Neural cell (in vitro differentiated cells): ENCODE measurements at regions not wholly inside any gene's neighbourhood (a gene's known extent, or its start where the extent isn't known, plus 50 kb on each side); places are given as distances from the start of the nearest gene placed in this dataset.

Experiments
- H2AFZ ChIP-seq: fragments of 200-600, 300-800 bp; sonication (generic), shearing (Covaris generic); 2 replicates; pipeline ENCODE4 v1.6.0; 2014; ENCODE audit warnings: low read depth, mild to moderate bottlenecking, antibody characterized with exemption, low read length, moderate library complexity
- H3F3A ChIP-seq: fragments of 200-600 bp; shearing (Covaris generic); 2 replicates; pipeline ENCODE4 v1.6.1; 2016; ENCODE audit warnings: mild to moderate bottlenecking, moderate library complexity, mixed read lengths, antibody characterized with exemption, low read length; ENCODE audit not compliant: insufficient read depth, poor library complexity, severe bottlenecking
- H3K27ac ChIP-seq: fragments of 200-600, 300-800 bp; sonication (generic), shearing (Covaris generic); 2 replicates; pipeline ENCODE4 v1.5.1; 2014; ENCODE audit warnings: mild to moderate bottlenecking, low read length, moderate library complexity
- H3K27me3 ChIP-seq: fragments of 300-800, 200-600 bp; sonication (generic), shearing (Covaris generic); 2 replicates; pipeline ENCODE4 v1.6.0; 2014; ENCODE audit warnings: mild to moderate bottlenecking, low read depth, low read length, moderate library complexity; ENCODE audit not compliant: insufficient read depth
- H3K36me3 ChIP-seq: fragments of 300-800, 200-600 bp; sonication (generic), shearing (Covaris generic); 2 replicates; pipeline ENCODE4 v1.5.1; 2014; ENCODE audit warnings: mild to moderate bottlenecking, antibody characterized with exemption, low read length, moderate library complexity; ENCODE audit not compliant: insufficient read depth
- H3K4me2 ChIP-seq: fragments of 300-800, 200-600 bp; sonication (generic), shearing (Covaris generic); 2 replicates; pipeline ENCODE4 v1.6.0; 2014; ENCODE audit warnings: mild to moderate bottlenecking, low read length
- H3K4me3 ChIP-seq: fragments of 300-800, 200-600 bp; sonication (generic), shearing (Covaris generic); 2 replicates; pipeline ENCODE4 v1.5.1; 2014; ENCODE audit warnings: mild to moderate bottlenecking, low read length, moderate library complexity
- H3K79me2 ChIP-seq: fragments of 200-600 bp; shearing (Covaris generic); replicated peaks from 2 replicates; pipeline ENCODE4 v1.6.0; 2014; ENCODE audit warnings: mild to moderate bottlenecking, low read length, moderate library complexity; ENCODE audit not compliant: insufficient read depth
- H3K9ac ChIP-seq: fragments of 300-800, 200-600 bp; sonication (generic), shearing (Covaris generic); 2 replicates; pipeline ENCODE4 v1.6.1; 2016; ENCODE audit warnings: mild to moderate bottlenecking, low read length, mixed read lengths
- H3K9me2 ChIP-seq: fragments of 200-600 bp; shearing (Covaris generic); 2 replicates; pipeline ENCODE4 v1.6.1; 2016; ENCODE audit warnings: mild to moderate bottlenecking, low read length, mixed read lengths; ENCODE audit not compliant: insufficient read depth
- H3K9me3 ChIP-seq: fragments of 200-600, 300-800 bp; sonication (generic), shearing (Covaris generic); 2 replicates; pipeline ENCODE4 v1.6.1; 2016; ENCODE audit warnings: mild to moderate bottlenecking, mixed run types, low read length, moderate library complexity, mixed read lengths
- H4K20me1 ChIP-seq: fragments of 200-600 bp; shearing (Covaris generic); 2 replicates; pipeline ENCODE4 v1.6.1; 2016; ENCODE audit warnings: mild to moderate bottlenecking, mixed run types; ENCODE audit not compliant: insufficient read depth
- EP300 ChIP-seq: fragments of 450-650 bp; conservative IDR thresholded peaks from 2 replicates; pipeline ENCODE4 v1.6.1; 2014; ENCODE audit warnings: antibody characterized with exemption, mild to moderate bottlenecking, moderate library complexity; ENCODE audit not compliant: poor library complexity, severe bottlenecking
- EZH2 ChIP-seq: fragments of 200-600, 300-800 bp; shearing (Covaris generic), sonication (generic); IDR thresholded peaks from 2 replicates; pipeline ENCODE4 v1.6.1; 2014; ENCODE audit warnings: antibody characterized with exemption, low read length, borderline replicate concordance, mild to moderate bottlenecking; ENCODE audit not compliant: insufficient read depth, poor library complexity, severe bottlenecking
- MXI1 ChIP-seq: fragments of 450-650 bp; conservative IDR thresholded peaks from 2 replicates; pipeline ENCODE4 v1.6.1; 2014; ENCODE audit warnings: antibody characterized with exemption, mild to moderate bottlenecking; ENCODE audit not compliant: poor library complexity, severe bottlenecking
- POLR2AphosphoS5 ChIP-seq: IDR thresholded peaks from 2 replicates; pipeline ENCODE4 v1.6.1; 2012
- RAD21 ChIP-seq: fragments of 450-650 bp; conservative IDR thresholded peaks from 2 replicates; pipeline ENCODE4 v1.6.1; 2014; ENCODE audit warnings: antibody characterized with exemption, mild to moderate bottlenecking, moderate library complexity
- SMC3 ChIP-seq: fragments of 450-650 bp; conservative IDR thresholded peaks from 2 replicates; pipeline ENCODE4 v1.6.1; 2014; ENCODE audit warnings: antibody characterized with exemption, mild to moderate bottlenecking, moderate library complexity; ENCODE audit not compliant: poor library complexity
- TAF1 ChIP-seq: IDR thresholded peaks from 2 replicates; pipeline ENCODE4 v1.6.1; 2012; ENCODE audit warnings: low read depth
- TF ChIP-seq, protein P1 (sequence below): fragments of 450-650 bp; IDR thresholded peaks from 2 replicates; pipeline ENCODE4 v1.5.1; 2014; ENCODE audit warnings: antibody characterized with exemption, mild to moderate bottlenecking, moderate library complexity; ENCODE audit not compliant: poor library complexity, severe bottlenecking
- TF ChIP-seq, protein P2 (sequence below): IDR thresholded peaks from 2 replicates; pipeline ENCODE4 v1.6.1; 2012; ENCODE audit warnings: borderline replicate concordance

DNA sequence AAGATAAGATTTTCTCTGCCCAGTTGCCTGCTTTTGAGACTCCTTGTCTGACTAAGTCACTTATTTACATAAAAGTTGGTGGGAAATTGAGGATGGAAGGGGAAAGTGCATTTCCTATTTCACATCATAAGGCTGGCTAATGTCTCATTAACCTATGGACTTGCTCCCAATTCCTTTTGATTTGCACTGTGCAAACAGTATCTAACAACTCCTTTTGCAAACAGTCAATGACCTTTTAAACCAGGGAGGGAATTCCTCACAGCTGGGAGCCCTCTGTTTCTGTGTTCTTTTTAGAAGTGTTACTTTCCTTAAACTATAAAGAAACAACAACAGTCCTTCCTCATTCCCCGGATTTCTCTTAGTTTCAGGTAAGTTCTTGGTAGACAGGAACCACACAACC is 272.8 kb downstream of the RND3 start:
- Histone ChIP-seq H3K79me2 (no peaks in the 10 kb centered on the region), H3K9me3 (no peaks in the 10 kb centered on the region), H4K20me1 (no peaks in the 10 kb centered on the region), H3K27me3 (no peaks in the 10 kb centered on the region), H3K27ac (no peak overlapping the region), H3K9me2 (no peaks in the 10 kb centered on the region), H3K36me3 (no peaks in the 10 kb centered on the region), H2AFZ (no peak overlapping the region), H3F3A (no peaks in the 10 kb centered on the region), H3K4me2 (no peak overlapping the region), H3K4me3 (no peak overlapping the region), H3K9ac (no peak overlapping the region)
- TF ChIP-seq, protein P1, sequence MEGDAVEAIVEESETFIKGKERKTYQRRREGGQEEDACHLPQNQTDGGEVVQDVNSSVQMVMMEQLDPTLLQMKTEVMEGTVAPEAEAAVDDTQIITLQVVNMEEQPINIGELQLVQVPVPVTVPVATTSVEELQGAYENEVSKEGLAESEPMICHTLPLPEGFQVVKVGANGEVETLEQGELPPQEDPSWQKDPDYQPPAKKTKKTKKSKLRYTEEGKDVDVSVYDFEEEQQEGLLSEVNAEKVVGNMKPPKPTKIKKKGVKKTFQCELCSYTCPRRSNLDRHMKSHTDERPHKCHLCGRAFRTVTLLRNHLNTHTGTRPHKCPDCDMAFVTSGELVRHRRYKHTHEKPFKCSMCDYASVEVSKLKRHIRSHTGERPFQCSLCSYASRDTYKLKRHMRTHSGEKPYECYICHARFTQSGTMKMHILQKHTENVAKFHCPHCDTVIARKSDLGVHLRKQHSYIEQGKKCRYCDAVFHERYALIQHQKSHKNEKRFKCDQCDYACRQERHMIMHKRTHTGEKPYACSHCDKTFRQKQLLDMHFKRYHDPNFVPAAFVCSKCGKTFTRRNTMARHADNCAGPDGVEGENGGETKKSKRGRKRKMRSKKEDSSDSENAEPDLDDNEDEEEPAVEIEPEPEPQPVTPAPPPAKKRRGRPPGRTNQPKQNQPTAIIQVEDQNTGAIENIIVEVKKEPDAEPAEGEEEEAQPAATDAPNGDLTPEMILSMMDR = no peak
- no peak for TF ChIP-seq EZH2
- TF ChIP-seq TAF1 = no peak

DNA sequence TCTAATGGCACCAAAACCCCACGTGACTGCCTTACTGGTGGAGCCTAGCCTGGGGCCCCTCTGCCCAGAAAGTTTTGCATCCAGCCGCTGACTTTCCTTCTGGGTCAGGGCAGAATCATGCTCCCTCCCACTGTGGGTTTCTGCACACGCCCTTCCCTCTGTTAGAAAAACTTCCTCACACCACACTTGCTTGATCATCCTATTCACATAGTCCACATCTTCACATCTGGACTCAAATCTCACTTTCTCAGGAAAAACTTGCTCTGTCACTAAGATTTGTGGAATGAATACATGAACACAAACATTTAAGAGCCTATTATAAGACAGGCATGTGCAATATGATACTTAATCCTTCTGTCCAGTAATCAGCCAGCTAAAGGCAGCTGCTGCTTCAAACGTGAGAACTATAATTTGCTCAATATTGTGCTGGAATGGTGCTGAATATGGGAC is 274.7 kb downstream of the RND3 start:
- no peaks in the 10 kb centered on the region for H3K9me2 ChIP-seq
- H3K27me3 ChIP-seq = no peaks in the 10 kb centered on the region
- H3F3A ChIP-seq = no peaks in the 10 kb centered on the region
- no peaks in the 10 kb centered on the region for H3K9me3 ChIP-seq
- no peaks in the 10 kb centered on the region for H3K79me2 ChIP-seq
- H3K4me2 ChIP-seq = no peak overlapping the region
- no peaks in the 10 kb centered on the region for H3K36me3 ChIP-seq
- H3K27ac ChIP-seq = no peak overlapping the region
- no peak overlapping the region for H3K4me3 ChIP-seq
- no peak overlapping the region for H2AFZ ChIP-seq
- H4K20me1 ChIP-seq = no peaks in the 10 kb centered on the region
- TF ChIP-seq RAD21 = no peak
- no peak for TF ChIP-seq TAF1
- TF ChIP-seq EZH2 = no peak
- TF ChIP-seq EP300 = no peak
- no peak for TF ChIP-seq MXI1
- no peak for TF ChIP-seq POLR2AphosphoS5
- TF ChIP-seq, protein P2, sequence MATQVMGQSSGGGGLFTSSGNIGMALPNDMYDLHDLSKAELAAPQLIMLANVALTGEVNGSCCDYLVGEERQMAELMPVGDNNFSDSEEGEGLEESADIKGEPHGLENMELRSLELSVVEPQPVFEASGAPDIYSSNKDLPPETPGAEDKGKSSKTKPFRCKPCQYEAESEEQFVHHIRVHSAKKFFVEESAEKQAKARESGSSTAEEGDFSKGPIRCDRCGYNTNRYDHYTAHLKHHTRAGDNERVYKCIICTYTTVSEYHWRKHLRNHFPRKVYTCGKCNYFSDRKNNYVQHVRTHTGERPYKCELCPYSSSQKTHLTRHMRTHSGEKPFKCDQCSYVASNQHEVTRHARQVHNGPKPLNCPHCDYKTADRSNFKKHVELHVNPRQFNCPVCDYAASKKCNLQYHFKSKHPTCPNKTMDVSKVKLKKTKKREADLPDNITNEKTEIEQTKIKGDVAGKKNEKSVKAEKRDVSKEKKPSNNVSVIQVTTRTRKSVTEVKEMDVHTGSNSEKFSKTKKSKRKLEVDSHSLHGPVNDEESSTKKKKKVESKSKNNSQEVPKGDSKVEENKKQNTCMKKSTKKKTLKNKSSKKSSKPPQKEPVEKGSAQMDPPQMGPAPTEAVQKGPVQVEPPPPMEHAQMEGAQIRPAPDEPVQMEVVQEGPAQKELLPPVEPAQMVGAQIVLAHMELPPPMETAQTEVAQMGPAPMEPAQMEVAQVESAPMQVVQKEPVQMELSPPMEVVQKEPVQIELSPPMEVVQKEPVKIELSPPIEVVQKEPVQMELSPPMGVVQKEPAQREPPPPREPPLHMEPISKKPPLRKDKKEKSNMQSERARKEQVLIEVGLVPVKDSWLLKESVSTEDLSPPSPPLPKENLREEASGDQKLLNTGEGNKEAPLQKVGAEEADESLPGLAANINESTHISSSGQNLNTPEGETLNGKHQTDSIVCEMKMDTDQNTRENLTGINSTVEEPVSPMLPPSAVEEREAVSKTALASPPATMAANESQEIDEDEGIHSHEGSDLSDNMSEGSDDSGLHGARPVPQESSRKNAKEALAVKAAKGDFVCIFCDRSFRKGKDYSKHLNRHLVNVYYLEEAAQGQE = no peak
- TF ChIP-seq, protein P1 = no peak
- no peak for TF ChIP-seq SMC3
- H3K9ac ChIP-seq = no peak overlapping the region
